Left forelimb (tissue), 1 donor: ENCODE measurements at regions not wholly inside any gene's neighbourhood (a gene's known extent, or its start where the extent isn't known, plus 50 kb on each side); places are given as distances from the start of the nearest gene placed in this dataset.

Experiments
- DNase-seq: peaks from one replicate; pipeline ENCODE4 v3.0.0-alpha.2; 2018; ENCODE audit warnings: low spot score

DNA sequence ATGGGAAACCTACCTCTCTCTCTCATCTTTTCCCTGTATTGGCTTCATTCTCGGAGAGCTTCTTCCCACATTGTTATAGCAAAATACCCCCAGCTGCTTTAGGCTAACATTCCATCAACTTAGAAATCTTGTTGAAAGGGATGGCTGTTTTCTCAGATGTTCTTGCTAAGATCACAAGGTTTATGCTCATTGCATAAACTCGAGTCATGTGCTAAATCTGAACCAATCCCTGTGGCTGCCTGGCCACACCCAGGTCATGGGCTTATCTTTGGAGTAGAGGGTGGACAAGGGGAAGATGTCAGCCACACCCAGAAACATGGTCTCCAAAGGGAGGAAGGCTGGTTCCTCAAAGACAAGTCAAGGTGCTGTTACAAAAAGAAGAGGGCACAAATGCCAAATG is 150.6 kb upstream of the UMPS start:
- DNase-seq = no peak

DNA sequence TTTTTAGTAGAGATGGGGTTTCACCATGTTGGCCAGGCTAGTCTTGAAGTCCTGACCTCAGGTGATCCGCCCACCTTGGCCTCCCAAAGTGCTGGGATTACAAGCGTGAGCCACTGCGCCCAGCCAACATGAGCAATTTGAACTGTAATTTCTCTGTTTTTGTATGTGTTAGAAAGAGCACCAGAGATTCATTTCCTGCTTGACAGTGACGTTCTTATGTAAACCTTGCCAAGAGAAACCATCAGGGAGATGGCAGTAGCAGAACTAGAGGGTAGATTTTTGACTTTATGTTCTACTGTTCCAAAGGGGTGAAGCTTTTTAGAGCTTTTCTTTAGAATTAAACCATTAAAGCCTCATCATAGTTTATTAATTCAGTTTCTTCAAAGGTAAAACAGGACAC is 148.1 kb upstream of the UMPS start:
- DNase-seq = no peak

DNA sequence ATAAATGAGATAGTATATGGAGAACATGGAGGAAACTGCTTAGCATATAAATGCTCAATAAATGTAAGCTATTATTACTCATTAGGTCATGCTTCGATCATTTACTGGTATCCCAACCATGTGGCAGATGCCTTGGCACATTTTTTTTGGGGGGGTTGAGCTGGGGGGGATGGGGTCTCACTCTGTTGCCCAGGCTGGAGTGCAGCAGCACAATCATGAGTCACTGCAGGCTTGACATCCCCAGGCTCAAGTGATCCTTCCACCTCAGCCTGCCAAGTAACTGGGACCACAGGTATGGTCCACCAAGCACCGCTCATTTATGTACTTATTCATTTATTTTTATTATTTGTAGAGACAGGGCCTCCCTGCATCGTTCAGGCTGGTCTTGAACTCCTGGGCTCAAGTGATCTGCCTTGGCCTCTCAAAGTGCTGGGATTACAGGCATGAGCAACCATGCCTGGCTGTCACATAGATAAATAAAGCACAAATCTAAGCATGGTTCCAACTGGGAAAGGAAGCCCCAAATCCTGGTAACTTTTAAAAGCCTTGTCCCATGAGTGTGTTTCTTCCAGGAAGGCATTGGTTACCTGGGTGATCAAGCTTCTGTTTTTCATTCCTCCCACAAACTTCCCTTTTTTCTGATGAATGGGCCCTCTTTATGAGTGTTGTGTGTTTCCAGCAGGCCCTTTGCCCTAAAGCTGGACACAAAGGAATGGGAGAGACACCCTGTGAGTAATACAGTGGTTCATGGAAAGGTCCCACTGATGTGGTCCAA is 147.4 kb upstream of the UMPS start:
- no peak for DNase-seq

DNA sequence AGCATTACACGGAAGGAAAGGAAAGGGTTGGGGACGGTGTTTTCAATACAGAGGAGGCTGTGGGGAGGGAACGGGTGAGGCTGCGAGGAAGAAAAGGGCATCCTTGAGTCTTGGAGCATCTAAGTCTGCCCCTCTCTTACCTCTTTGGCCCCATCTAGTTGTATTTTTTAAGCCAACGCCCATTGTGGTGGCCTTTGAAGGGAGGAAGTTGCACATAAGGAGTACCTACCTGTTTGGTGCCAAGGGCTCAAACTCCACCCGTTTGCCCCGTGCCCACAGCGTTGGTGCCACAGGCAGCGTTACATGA is 146.1 kb upstream of the UMPS start:
- DNase-seq = no peak

DNA sequence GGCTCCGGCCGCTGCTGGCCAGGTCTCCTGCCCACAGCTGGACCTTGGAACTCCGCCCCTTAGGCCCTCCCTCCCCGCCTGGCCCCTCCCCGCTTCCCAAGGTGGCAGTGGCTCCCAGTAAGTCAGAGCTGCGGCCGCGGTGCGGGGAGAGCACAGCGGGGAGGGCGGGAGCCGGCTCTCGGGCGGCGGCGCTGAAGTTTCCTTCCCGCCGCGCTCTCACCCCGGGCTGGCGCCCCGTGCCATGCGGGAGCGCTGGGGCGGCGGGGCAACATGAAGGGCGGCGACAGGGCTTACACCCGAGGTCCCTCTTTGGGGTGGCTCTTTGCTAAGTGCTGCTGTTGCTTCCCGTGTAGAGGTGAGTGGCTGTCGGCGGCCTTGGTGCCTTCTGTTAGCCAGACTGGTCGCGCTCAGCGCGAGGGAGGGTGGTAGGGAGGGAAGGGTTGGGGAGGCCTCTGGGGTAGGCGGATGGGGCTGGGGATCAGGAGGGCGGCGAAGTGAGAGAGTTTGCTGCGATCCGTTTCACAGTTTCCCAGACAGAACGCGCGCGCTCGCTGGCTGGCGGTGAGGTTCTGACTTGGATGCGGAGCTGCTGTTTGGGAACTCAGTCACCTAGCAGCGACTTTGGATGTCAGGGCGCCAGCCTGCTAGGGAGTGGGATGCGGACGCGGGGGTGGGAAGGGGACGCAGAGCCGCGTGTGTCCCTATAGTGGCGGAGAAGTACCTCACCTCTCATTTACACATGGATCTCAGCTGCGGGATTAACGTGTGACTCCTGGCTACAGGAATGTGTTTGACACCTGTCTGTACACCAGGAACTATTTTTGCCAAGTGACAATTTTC is 145.5 kb upstream of the UMPS start:
- DNase-seq = peak; percentile 74

DNA sequence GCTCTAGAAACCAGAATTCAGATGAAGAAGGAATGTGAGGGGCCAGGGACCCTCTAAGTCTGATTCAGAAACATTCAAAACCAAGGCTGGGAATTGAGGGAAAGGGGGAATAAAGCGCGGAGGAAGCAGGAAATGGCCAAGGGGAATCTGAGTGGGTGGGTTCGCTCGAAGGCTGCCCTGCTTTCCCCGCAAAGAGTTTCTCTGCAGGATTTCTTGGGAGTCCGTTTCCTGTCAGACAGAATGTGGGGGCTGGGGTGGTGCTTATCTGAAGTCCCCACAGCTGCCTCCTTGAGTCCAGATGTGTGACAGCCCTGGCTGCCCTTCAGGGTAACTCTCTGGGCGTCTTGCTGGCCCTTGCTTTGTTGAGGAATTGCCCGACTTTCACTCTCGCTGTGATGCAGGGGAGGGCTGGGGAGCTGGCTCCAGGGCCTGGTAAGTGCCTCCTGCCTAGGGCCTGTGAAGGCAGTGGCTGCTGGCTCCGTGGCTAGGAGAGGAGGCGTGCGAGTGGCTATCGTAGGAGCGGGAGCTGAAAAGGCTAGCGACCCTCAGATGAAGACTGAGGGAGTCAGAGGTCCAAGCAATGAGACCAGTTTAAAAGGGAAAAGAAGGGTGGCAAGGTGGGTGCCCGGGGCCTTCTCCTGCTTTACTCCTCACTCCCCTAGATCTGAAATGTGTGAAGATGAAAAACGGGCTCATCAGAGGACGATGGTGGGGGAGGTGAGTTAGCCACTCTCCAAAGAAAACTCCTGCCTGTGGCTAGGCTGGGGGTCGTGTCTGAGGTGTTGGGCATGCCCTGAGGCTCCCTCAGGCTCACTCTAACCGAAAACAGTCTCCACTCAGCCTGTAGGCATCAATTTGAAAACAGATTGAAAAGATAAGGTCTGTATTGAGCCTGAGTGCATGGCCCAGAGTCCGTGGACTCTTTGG is 143.9 kb upstream of the UMPS start:
- no peak for DNase-seq

DNA sequence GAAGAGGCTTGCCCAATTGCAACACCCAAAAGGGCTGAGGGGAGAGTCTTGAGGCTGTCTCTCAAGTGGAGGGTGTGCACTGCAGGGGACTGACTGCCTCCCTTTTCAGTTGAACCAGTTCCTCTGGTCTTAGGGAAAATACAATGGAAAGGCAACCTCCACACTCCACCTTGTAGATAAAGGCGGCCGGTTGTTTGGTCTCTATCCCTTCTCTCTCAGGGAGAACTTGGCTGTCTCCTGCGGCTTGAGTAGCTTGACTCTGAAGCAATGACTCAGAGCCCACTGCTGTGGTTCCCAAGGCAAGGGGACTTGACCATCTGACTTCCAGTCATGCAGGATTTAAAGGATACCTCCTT is 143.2 kb upstream of the UMPS start:
- no peak for DNase-seq

DNA sequence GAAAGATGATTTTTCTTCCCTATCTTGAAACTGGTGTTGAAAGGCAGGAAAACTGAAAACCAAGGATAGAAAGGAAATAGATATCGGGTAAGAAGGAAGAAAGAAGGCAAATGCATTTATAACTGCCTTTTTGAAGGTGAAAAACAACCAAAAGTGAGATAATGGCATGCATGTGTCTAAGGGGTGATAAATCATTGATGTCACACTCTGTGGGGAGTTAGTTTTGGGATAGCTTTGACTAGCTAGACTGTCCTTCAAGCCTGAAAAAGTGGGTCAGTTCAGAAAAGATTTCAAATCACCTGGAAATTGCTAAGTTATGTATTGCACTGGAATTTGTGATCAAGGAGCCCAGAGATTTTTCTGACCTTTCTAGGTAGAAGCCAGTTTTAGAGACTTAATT is 142.2 kb upstream of the UMPS start:
- DNase-seq = no peak

DNA sequence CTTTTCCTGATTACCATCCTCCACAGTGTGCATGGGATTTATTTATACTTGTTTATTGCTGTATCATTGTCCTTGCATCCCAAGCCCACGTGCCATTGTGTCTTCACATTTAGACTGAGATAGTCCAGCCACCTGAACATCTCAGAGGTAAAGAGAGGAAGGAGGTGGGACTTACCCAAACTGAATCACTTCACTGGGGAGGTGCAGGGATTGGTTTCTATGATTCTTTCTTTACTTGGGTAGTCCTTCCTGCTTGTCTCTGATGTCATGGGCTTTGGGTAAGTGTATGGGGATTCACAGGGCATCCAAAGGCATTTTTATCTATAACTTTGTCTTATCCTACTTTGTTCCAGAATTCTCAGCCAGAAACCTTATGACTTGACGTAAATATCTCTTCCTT is 141.5 kb upstream of the UMPS start:
- DNase-seq = no peak

DNA sequence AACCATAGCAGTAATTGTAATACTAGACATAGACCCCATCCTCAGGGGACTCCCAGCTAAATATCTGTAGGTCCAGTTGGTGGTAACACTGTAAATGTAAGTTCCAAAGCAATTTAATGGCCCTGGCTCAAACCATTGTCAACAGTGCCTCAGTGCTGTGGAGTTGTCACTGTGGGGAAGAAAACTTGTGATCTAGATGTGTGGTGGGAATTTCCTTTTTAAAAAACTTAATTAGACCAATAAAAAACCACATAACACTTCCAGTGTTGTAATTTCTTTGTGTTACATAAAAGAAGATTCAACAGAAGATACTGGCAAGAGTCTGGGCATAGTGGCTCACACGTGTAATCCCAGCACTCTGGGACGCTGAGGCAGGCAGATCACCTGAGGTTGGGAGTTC is 138.6 kb upstream of the UMPS start:
- no peak for DNase-seq

DNA sequence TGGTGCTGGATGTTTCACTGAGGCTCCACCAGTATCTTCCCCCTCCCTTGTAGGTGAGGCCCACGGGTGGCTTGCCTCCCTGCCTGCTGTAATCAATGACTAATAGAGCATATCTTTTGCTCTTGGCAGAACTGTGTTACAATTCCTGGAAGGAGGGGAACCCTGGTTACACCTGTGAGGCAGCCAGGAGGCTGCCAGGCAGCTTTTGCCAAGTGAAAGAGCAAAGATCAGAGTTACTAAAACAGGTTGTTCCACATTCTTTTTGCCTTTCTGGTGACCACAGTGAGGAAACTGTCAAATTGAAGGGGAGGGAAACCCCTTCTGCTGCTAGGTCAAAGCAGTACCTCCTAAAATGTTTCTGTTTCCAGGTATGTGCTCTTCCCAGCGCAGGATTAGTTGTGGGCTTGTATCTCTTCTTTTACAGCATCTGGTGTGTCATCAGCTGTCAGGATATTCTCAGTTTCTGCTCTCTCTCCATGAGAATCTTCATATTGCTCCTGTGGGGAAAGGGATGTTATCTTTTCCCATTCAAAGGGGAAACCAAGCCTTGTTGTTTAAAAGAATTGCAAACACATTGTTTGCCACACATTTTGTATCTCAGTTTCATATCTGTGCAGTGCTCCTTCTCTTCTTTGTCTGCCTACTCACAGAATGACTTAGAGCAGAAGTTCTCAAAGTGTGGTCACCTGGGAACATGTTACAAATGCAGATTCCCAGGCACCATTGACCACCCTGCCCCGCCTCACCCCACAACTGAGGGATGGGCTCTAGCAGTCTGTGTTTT is 137.4 kb upstream of the UMPS start:
- no peak for DNase-seq

DNA sequence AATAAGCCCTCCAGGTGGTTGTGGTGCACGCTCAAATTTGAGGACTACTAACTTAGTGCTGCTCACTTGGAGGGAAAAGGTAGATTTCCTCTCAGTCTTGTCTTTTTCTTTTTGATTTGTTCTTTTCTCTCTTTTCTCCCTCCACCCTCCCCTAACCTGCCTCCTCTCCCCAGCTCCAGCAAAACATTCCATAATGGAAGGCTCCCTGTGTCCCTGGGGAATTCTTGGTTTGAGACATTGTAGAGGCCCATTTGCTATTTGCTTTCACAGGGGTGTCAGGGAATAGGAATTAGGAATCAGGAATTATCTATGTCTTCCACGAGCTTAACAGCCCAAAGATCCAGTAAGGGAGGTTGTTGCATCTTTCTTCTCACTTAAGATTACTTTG is 136.8 kb upstream of the UMPS start:
- no peak for DNase-seq

DNA sequence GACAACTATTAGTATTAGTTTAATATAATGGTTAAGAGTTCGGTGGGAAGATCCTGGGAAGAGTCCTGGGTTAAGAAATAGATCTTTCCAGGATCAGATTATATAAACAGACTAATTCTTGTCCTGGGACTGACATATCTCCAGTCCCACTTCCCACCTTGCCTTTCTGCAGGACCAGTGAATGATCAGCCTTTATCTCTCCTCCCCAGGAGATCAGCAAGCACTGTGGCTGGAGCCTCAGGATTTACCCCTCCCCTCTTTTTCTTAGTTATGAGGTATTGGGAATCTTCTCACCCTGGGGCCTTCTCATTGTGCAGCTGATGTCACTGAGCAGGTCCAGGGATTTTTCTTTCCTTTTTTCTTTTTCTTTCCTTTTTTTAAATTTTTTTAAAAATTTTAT is 135.7 kb upstream of the UMPS start:
- DNase-seq = no peak

DNA sequence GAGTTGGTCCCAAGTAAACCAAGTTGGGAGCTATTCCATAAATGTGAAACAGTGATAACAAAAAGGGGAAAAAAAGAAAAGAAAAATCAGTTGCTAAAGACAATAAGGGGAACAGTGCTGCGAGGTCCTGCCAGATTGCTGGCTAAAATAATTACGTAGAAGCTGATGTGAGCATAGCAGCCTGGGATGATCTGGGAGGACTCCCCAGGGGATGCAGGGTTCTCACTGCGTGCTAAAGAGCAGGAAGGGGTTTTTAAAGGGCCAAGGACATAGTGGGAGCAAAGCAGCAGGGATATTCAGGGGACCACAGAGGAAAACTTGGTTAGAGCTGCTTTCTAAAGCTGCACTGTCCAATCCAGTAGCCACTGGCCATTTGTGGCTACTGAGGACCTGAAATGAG is 133.0 kb upstream of the UMPS start:
- no peak for DNase-seq

DNA sequence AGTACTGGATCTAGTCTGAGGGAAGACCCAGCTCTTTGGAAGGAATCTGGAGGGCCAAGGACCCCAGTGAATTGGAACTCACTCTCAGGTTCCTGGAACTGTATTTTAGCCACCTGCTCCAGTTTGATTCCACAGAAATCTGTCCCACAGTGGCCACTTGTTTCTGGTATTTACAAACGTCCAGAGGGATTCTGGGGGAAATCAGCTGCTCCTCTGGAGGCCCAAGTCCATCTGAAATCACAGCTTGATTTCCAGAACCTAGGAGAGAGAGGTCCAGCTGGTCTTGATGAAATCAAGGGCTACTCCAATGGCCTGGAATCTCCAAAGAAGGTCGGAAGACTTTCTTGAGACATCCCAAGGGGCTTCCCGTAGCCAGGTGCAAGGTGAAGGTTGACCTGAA is 132.3 kb upstream of the UMPS start:
- no peak for DNase-seq

DNA sequence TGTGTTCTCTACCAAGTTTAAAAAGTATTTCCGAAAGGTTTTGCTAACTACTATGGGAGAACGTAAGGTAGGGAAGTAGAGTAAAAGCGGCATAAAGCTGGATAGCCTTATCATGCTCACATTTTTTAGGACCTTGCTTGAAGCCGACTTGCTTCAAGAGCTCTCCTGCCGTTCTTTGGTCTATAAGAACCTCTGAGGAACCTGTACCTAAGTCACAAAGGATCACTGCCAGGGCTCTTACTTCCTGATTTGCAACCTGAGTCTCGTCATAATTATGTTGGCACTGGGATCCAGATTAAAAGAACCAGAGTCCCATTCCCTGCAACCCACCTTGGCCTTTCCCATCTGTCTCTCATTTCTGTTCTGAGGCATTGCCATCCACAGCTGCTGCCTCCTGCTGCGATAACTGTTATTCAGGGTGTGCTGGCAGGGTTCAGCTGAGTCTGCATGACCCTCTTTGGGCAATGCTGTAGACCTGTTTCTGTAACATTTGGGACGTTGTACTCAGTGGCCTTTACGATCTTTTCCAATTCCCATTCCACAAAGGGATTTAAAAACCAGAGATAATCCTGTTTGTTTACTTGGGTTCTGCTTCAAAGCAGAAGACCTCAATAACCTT is 131.0 kb upstream of the UMPS start:
- no peak for DNase-seq

DNA sequence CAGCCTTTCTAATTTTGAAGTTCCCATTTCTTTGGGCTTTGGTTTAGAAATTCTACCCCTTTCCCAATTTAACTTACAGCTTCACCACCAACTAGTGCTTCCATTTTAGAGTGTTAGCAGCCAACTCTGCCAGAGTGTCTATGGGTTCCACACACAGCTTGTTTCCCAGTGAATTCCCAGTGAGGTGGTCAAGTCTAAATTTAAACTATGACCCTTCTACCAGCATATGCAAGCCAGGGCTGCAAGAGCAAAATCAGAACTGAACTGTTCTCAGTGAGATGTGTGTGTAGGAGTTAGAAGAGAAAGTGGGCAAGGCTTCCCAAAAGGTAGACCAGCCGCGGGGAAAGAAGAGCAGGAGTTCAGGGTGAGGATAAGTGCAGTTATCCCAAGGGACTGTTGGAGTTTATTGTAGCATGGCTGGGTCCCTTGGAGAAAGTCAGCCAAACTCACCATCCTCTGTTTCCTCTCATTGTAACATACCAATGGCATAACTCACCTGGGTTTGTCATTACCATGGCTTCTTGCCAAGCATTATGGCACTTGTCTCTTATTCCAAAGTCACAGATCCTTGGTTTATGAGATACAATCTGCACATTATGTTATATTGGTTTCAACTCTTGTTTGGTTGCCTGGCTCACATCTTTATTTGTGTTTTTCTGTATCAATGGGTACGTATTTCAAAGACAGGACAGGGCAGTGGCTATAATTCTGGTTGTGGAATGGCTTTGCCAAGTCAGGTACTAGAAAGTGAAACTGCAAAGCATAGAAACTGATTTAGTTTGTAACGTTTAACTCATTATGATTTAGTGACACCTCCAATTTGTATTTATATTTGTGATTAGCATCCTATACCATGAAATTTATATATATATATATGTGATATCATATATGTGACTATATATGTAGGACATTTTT is 130.2 kb upstream of the UMPS start:
- no peak for DNase-seq

DNA sequence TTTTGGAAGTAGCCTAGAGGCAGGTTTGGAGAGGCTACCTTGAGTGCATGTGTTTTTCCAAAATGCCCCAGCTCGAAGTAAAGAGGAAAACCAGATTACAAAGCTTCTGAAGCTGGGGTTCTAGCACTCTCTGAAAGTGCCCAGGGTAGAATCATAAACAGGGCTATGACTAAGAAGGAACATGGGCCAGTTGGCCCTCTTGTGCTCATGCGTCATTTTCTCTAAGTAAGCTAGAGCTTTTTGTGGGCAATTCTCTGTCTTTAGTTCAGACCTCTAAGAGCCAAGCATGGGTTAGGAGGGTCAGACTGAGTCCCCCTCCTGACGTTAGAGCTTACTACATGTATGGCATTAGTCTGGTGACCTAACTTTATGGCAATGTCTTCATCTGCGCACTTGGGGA is 129.5 kb upstream of the UMPS start:
- DNase-seq = no peak

DNA sequence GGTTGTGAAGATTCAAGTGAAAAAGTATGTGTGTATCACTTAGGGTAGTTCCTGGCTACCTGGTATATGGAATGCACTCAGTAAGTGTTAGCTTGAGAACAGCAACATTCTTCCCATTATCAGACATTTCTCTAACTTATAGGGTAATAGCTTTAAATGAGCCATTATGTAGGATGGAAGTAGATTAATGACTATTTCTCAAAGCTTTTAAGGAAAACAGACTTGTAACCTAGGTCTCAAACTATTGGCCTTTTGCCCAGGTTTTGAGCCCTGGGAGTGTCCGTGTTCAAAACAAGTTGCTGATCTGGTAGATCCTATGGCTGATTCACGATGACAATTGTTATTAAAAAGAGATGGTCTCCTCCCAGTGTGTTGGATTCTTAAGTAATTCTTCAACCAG is 129.1 kb upstream of the UMPS start:
- no peak for DNase-seq

DNA sequence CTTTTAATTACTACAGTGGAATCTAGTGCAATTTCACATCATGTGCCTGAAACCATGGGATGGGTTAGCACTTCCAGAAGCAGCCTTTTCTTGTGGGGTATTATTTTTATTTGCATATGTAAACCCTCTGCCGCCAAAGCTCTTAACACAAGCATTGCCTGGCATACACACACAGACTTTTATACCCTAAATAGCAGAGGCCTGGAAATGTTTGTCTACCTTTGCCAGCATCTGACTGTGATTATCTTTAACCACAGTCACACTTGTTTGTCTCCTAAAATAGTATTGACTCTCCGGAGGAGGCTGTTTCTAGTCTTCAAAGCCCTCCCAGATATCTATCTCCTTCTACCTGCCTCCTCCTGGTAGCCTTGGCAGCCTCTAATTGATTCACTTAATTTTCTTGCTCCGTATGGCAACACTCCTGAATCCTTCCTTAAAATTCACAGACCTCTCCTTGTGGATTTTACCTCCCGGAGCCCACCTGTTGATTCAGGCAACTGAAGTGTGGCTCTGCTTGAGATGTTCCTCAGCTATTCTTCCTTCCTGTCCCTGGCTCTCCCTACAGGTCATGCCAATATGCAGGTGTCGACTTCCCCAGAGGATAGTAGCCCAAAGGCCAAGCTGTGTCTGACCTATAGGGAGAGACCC is 127.1 kb upstream of the UMPS start:
- DNase-seq = no peak
